ENCODE measurements at regions not wholly inside any gene's neighbourhood (a gene's known extent, or its start where the extent isn't known, plus 50 kb on each side); places are given as distances from the start of the nearest gene placed in this dataset.

DNA sequence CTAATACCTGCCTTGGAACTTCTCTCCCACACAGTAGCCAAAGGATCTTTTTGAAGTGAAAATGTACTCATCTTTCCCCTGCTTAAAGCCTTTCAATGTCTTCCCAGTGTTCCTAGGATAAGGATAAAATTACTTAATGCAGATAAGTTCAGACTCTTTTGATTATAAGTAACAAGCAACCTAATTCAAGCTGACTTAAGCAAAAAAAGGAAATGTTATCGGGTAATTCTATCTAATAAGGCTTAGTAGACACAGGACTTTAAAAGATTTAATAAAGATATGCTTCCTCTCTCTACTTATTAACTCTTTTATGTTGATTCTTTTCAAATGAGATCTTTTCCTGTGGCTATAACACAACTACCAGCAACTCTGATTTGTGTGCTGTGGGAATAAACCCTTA lies 284.2 kb downstream of the OXSM start:
- TF ChIP-seq, protein P1, sequence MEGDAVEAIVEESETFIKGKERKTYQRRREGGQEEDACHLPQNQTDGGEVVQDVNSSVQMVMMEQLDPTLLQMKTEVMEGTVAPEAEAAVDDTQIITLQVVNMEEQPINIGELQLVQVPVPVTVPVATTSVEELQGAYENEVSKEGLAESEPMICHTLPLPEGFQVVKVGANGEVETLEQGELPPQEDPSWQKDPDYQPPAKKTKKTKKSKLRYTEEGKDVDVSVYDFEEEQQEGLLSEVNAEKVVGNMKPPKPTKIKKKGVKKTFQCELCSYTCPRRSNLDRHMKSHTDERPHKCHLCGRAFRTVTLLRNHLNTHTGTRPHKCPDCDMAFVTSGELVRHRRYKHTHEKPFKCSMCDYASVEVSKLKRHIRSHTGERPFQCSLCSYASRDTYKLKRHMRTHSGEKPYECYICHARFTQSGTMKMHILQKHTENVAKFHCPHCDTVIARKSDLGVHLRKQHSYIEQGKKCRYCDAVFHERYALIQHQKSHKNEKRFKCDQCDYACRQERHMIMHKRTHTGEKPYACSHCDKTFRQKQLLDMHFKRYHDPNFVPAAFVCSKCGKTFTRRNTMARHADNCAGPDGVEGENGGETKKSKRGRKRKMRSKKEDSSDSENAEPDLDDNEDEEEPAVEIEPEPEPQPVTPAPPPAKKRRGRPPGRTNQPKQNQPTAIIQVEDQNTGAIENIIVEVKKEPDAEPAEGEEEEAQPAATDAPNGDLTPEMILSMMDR (IDR thresholded peaks at IDR 0.05; ENCODE audit: low read depth, low read length, missing input control) = no peak
- TF ChIP-seq RXRA (IDR thresholded peaks at IDR 0.05) (no peak), SP1 (IDR thresholded peaks at IDR 0.05) (no peak), EGR1 (IDR thresholded peaks at IDR 0.05; ENCODE audit: low read depth in 2 of 2) (no peak), RAD21 (IDR thresholded peaks at IDR 0.05) (no peak), JUND (IDR thresholded peaks at IDR 0.05) (no peak), TAF1 (conservative IDR thresholded peaks at IDR 0.05) (no peak), GABPA (IDR thresholded peaks at IDR 0.05 in 1 of 2, conservative IDR thresholded peaks at IDR 0.05 in 1 of 2) (no peak), HNF4G (IDR thresholded peaks at IDR 0.05) (no peak), FOXA1 (IDR thresholded peaks at IDR 0.05) (no peak)
- TF ChIP-seq, protein P2, sequence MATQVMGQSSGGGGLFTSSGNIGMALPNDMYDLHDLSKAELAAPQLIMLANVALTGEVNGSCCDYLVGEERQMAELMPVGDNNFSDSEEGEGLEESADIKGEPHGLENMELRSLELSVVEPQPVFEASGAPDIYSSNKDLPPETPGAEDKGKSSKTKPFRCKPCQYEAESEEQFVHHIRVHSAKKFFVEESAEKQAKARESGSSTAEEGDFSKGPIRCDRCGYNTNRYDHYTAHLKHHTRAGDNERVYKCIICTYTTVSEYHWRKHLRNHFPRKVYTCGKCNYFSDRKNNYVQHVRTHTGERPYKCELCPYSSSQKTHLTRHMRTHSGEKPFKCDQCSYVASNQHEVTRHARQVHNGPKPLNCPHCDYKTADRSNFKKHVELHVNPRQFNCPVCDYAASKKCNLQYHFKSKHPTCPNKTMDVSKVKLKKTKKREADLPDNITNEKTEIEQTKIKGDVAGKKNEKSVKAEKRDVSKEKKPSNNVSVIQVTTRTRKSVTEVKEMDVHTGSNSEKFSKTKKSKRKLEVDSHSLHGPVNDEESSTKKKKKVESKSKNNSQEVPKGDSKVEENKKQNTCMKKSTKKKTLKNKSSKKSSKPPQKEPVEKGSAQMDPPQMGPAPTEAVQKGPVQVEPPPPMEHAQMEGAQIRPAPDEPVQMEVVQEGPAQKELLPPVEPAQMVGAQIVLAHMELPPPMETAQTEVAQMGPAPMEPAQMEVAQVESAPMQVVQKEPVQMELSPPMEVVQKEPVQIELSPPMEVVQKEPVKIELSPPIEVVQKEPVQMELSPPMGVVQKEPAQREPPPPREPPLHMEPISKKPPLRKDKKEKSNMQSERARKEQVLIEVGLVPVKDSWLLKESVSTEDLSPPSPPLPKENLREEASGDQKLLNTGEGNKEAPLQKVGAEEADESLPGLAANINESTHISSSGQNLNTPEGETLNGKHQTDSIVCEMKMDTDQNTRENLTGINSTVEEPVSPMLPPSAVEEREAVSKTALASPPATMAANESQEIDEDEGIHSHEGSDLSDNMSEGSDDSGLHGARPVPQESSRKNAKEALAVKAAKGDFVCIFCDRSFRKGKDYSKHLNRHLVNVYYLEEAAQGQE (IDR thresholded peaks at IDR 0.05) = no peak
- TF ChIP-seq, protein P3, sequence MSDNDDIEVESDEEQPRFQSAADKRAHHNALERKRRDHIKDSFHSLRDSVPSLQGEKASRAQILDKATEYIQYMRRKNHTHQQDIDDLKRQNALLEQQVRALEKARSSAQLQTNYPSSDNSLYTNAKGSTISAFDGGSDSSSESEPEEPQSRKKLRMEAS (IDR thresholded peaks at IDR 0.05) = no peak

Data from liver (tissue), 3 donors.